HEK293T (cell line): ENCODE measurements at regions not wholly inside any gene's neighbourhood (a gene's known extent, or its start where the extent isn't known, plus 50 kb on each side); places are given as distances from the start of the nearest gene placed in this dataset.
"Not testable (repeated sequence)": the region's sequence is repeated elsewhere in the genome, so short reads cannot be mapped to it uniquely, and the experiment has no call there.

Experiments used
- ARNT ChIP-seq: fragments of 450-650 bp; IDR thresholded peaks from 2 replicates; pipeline ENCODE4 v1.6.1; 2017; ENCODE audit warnings: mild to moderate bottlenecking
- BHLHE40 ChIP-seq: fragments of 450-650 bp; IDR thresholded peaks from 2 replicates; pipeline ENCODE4 v1.6.1; 2016; ENCODE audit warnings: mild to moderate bottlenecking, moderate library complexity, borderline replicate concordance
- ELF4 ChIP-seq: fragments of 450-650 bp; IDR thresholded peaks from 2 replicates; pipeline ENCODE4 v1.6.1; 2017; ENCODE audit warnings: antibody characterized with exemption
- FOXA1 ChIP-seq: fragments of 450-650 bp; IDR thresholded peaks from 2 replicates; pipeline ENCODE4 v1.6.1; 2016; ENCODE audit warnings: mild to moderate bottlenecking
- FOXK2 ChIP-seq: fragments of 450-650 bp; IDR thresholded peaks from 2 replicates; pipeline ENCODE4 v1.6.1; 2016; ENCODE audit warnings: mild to moderate bottlenecking
- HDGF ChIP-seq: fragments of 450-650 bp; IDR thresholded peaks from 2 replicates; pipeline ENCODE4 v1.6.1; 2017; ENCODE audit warnings: antibody characterized with exemption, borderline replicate concordance
- PKNOX1 ChIP-seq: fragments of 450-650 bp; IDR thresholded peaks from 2 replicates; pipeline ENCODE4 v1.6.1; 2016
- SP1 ChIP-seq: fragments of 450-650 bp; IDR thresholded peaks from 2 replicates; pipeline ENCODE4 v1.6.1; 2017
- SUZ12 ChIP-seq: fragments of 450-650 bp; IDR thresholded peaks from 2 replicates; pipeline ENCODE4 v1.6.1; 2016; ENCODE audit warnings: mild to moderate bottlenecking
- TARDBP ChIP-seq: fragments of 450-650 bp; IDR thresholded peaks from 2 replicates; pipeline ENCODE4 v1.6.1; 2016
- ZNF384 ChIP-seq: fragments of 450-650 bp; IDR thresholded peaks from 2 replicates; pipeline ENCODE4 v1.6.1; 2016

- not testable (repeated sequence) for TF ChIP-seq ELF4, SP1, TARDBP, FOXK2, ZNF384, SUZ12, FOXA1, HDGF, ARNT, BHLHE40, PKNOX1
Measured at GRCh38 chr7:74008-74540, 118.3 kb upstream of the FAM20C start.
